Gastrocnemius medialis (tissue), 4 donors: ENCODE measurements at regions not wholly inside any gene's neighbourhood (a gene's known extent, or its start where the extent isn't known, plus 50 kb on each side); places are given as distances from the start of the nearest gene placed in this dataset.

ENCODE experiments used
- ATAC-seq, 2 donors: fragments of 150-250 bp; one replicate each; pipeline ENCODE4 v1.9.1; 2016
- DNase-seq, 2 donors: peaks; one replicate each; pipeline ENCODE4 v3.0.0-alpha.2; 2019
- H3K27ac ChIP-seq, 4 donors: fragments of 200-600 bp; sonication (generic); 1 replicate in 1 of 4; 2 replicates in 3 of 4; pipeline ENCODE4 v1.5.1; 2016 to 2018; ENCODE audit warnings: mild to moderate bottlenecking in 2 of 4, moderate library complexity in 1 of 4
- H3K27me3 ChIP-seq, 3 donors: fragments of 200-600 bp; sonication (generic) in 2 of 3; 1 replicate in 1 of 3; 2 replicates in 2 of 3; pipeline versions ENCODE4 v1.5.1 to v1.6.0; 2016 to 2019; ENCODE audit warnings: mild to moderate bottlenecking in 1 of 3, moderate library complexity in 1 of 3
- H3K36me3 ChIP-seq, 2 donors: fragments of 200-600 bp; sonication (generic) in 1 of 2; one replicate each; pipeline ENCODE4 v1.5.1; 2017 to 2018
- H3K4me1 ChIP-seq, 2 donors: fragments of 200-600 bp; sonication (generic) in 1 of 2; one replicate each; pipeline ENCODE4 v1.5.1; 2016 to 2017; ENCODE audit warnings: mild to moderate bottlenecking in 2 of 2
- H3K4me3 ChIP-seq, 4 donors: fragments of 200-600 bp; sonication (generic) in 3 of 4; 1 replicate in 1 of 4; 2 replicates in 3 of 4; pipeline ENCODE4 v1.5.1; 2016 to 2019; ENCODE audit warnings: mild to moderate bottlenecking in 2 of 4
- H3K9me3 ChIP-seq, 3 donors: fragments of 200-600 bp; sonication (generic) in 2 of 3; 1 replicate in 1 of 3; 2 replicates in 2 of 3; pipeline ENCODE4 v1.5.1; 2016 to 2019
- POLR2A ChIP-seq, 2 donors: fragments of 450-650 bp; IDR thresholded peaks; one replicate each; pipeline ENCODE4 v1.6.1; 2017; ENCODE audit warnings: antibody characterized with exemption in 2 of 2, mild to moderate bottlenecking in 2 of 2, moderate library complexity in 2 of 2
- in situ Hi-C, 4 donors: fragments of 200-750 bp; cut with MboI; loops; one replicate each; pipeline versions ENCODE4 v1.15.0 to v1.8.0; 2017; ENCODE audit warnings: low sequenced_read_pairs in 4 of 4
- intact Hi-C: fragments of 100-400 bp; cut with DNase I; formaldehyde crosslinking; loops from one replicate; pipeline ENCODE4 v1.15.1; 2023; ENCODE audit warnings: low total_unique reads
- TF ChIP-seq, protein P1 (sequence below), 5 experiments: fragments of 450-650 bp in 3 of 5; fragments of 200-600 bp in 2 of 5; sonication (generic) in 2 of 5; IDR thresholded peaks in 4 of 5; conservative IDR thresholded peaks in 1 of 5; 1 replicate in 4 of 5; 2 replicates in 1 of 5; pipeline ENCODE4 v1.5.1; 2016 to 2019; ENCODE audit warnings: antibody characterized with exemption in 5 of 5, mild to moderate bottlenecking in 3 of 5, moderate library complexity in 3 of 5

DNA sequence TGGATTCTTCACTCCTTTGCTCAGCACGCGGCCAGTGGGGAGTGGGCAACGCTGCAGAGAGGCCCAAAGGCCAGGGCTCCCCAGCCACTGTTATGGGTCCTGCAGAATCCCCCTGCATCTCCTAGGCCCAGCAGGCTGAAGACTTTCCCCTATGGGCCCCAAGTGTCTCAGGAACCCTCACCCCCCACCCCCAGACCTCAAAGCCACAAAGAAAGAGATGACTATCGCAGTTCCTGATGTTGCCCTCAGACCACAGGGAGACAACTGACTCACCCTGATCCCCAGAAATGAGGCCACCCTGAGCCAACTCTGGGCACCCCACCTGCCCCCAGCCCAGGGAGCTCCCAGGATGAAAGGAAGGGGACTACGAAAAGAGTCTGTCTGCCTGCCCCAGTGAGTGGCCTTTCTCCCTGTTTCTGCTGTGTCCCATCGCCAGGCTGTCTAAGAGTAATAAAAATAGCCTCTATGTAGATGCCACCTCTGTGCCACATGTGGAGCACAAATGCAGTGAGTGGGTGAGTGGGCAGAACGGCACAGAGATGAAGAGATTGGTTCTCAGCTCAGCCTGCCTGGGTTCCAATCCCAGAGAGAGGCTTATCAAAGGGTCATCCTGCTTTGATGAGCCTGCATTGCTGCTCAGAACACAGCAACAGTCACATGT is 283.0 kb downstream of the UACA start:
- DNase-seq (no peak), ATAC-seq (no peak)
- no peaks in the 10 kb centered on the region for H3K9me3 ChIP-seq
- TF ChIP-seq POLR2A (IDR thresholded peaks at IDR 0.05), result no peak
- TF ChIP-seq, protein P1, sequence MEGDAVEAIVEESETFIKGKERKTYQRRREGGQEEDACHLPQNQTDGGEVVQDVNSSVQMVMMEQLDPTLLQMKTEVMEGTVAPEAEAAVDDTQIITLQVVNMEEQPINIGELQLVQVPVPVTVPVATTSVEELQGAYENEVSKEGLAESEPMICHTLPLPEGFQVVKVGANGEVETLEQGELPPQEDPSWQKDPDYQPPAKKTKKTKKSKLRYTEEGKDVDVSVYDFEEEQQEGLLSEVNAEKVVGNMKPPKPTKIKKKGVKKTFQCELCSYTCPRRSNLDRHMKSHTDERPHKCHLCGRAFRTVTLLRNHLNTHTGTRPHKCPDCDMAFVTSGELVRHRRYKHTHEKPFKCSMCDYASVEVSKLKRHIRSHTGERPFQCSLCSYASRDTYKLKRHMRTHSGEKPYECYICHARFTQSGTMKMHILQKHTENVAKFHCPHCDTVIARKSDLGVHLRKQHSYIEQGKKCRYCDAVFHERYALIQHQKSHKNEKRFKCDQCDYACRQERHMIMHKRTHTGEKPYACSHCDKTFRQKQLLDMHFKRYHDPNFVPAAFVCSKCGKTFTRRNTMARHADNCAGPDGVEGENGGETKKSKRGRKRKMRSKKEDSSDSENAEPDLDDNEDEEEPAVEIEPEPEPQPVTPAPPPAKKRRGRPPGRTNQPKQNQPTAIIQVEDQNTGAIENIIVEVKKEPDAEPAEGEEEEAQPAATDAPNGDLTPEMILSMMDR (IDR thresholded peaks at IDR 0.05 in 4 of 5, conservative IDR thresholded peaks at IDR 0.05 in 1 of 5), result no peak
- peaks cover 3 to 5% of the 10 kb centered on the region in 2 donors for H3K4me1 ChIP-seq
- H3K27me3 ChIP-seq, result no peaks in the 10 kb centered on the region
- H3K36me3 ChIP-seq, result no peaks in the 10 kb centered on the region
- H3K4me3 ChIP-seq, result no peak overlapping the region
- in situ Hi-C loops (loop anchor here (10.0 to 25.0 kb wide), 5 partner anchors 393 to 1006 kb away; partner anchors contain the start of gene TLE3 (in 1 of the 4)), intact Hi-C loops (no loop called here)
- no peak overlapping the region for H3K27ac ChIP-seq

DNA sequence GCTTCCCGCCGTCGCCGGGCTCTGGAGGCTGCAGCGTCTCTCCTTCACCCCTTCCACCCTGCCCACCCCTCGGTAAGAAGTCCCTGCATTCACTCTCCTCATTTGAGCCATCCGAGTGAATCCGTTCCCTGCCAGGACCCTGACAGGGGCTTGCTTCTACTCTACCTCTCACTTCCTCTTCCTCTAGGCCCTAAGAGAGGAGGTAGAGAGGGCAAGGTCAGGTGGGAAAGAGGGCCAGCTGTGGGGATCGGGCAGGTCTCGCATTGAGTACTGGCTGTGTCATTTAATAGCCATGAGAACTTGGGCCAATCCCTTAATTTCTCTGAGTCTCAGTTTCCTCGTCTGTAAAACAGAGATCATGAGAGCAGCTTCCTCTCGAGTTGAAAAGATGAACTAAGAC is 283.6 kb downstream of the UACA start:
- Histone ChIP-seq H3K27me3 (no peaks in the 10 kb centered on the region), H3K4me3 (no peak overlapping the region)

DNA sequence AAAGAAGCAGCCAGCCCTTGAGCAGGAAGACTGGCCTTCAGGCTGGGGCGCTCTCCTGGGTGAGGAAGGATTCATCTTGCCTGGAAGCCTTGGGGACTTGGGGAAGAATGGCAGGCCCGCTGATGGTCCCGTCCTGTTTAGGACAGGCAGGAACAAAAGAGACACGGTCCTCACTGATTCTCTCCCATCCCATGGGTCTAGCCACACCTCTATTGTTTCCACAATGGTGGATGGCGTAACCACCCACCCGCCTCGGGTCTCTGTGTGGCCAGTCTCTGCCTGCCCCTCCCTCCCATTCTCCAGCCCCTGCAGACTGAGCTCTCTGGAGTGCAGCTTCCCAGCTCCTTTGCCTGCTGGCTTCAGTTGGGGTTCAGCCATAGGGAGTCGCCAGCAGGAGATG is 284.3 kb downstream of the UACA start:
- Histone ChIP-seq H3K27me3 (no peaks in the 10 kb centered on the region), H3K4me1 (peaks cover 15 to 18% of the 10 kb centered on the region in 2 donors), H3K9me3 (no peaks in the 10 kb centered on the region), H3K4me3 (no peak overlapping the region), H3K36me3 (no peaks in the 10 kb centered on the region), H3K27ac (no peak overlapping the region)
- no peak for ATAC-seq
- no peak for DNase-seq
- no peak for TF ChIP-seq POLR2A (IDR thresholded peaks at IDR 0.05)
- TF ChIP-seq, protein P1 (IDR thresholded peaks at IDR 0.05 in 4 of 5, conservative IDR thresholded peaks at IDR 0.05 in 1 of 5), result no peak
- in situ Hi-C loops (loop anchor here in 2 of 4 donors (10.0 to 25.0 kb wide), 3 partner anchors 392 to 744 kb away; partner anchors contain the start of gene TLE3 (in 1 of the 2)), intact Hi-C loops (no loop called here)

More for the DNA sequence above, 283.6 kb downstream of the UACA start:
- in situ Hi-C loops (loop anchor here (10.0 to 25.0 kb wide), 6 partner anchors 392 to 1005 kb away; partner anchors contain the start of gene TLE3 (in 1 of the 4)), intact Hi-C loops (no loop called here)
- no peak overlapping the region for H3K27ac ChIP-seq
- DNase-seq, result no peak
- no peak for ATAC-seq
- peaks cover 8 to 11% of the 10 kb centered on the region in 2 donors for H3K4me1 ChIP-seq
- no peak for TF ChIP-seq POLR2A (IDR thresholded peaks at IDR 0.05)
- TF ChIP-seq, protein P1 (IDR thresholded peaks at IDR 0.05 in 4 of 5, conservative IDR thresholded peaks at IDR 0.05 in 1 of 5), result no peak
- no peaks in the 10 kb centered on the region for H3K9me3 ChIP-seq
- no peaks in the 10 kb centered on the region for H3K36me3 ChIP-seq

DNA sequence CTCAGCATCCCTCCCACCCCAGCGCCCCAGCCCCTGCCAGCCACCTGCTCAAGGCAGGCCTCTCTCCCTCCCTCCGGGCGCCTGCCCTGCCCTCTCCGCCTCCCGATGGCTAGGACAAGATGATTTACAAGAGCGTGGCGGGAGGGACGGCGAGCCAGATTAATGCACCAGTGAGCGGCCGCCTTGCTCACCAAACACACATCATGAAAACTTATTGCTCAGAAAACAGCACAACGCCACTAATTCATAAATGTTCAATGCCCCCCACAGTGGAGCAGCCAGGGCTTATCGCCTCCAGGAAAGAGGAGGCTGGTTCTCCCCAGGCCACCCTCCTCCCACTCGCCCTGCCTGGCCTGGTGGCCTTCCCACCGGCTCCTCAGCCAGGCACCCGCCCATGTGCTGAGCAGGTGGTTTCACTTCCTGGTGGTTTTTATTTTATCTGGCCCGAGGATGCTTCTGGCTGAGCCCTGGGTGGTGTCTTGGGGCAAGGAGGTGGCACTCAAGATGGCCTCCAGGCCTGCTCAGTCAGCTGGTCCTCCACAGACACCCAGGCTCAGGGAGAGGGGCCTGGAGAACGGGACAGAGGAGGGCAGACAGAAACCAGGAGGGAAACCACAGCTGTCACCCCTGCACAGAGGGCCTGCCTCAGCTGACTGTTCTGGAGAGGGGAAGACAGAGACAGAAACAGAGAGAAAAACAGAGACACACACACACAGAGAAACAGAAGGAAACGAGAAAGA is 284.9 kb downstream of the UACA start:
- Histone ChIP-seq H3K9me3 (no peaks in the 10 kb centered on the region), H3K27me3 (no peaks in the 10 kb centered on the region), H3K4me1 (peaks cover 21 to 24% of the 10 kb centered on the region in 2 donors), H3K27ac (no peak overlapping the region), H3K4me3 (no peak overlapping the region), H3K36me3 (no peaks in the 10 kb centered on the region)
- DNase-seq, result no peak
- TF ChIP-seq, protein P1 (IDR thresholded peaks at IDR 0.05 in 4 of 5, conservative IDR thresholded peaks at IDR 0.05 in 1 of 5), result no peak
- no peak for TF ChIP-seq POLR2A (IDR thresholded peaks at IDR 0.05)
- intact Hi-C loops, result no loop called here
- no peak for ATAC-seq
- in situ Hi-C loops, result loop anchor here in 2 of 4 donors (10.0 to 25.0 kb wide), 3 partner anchors 391 to 744 kb away; partner anchors contain the start of gene TLE3 (in 1 of the 2)
